ENCODE measurements at regions not wholly inside any gene's neighbourhood (a gene's known extent, or its start where the extent isn't known, plus 50 kb on each side); places are given as distances from the start of the nearest gene placed in this dataset.

DNA sequence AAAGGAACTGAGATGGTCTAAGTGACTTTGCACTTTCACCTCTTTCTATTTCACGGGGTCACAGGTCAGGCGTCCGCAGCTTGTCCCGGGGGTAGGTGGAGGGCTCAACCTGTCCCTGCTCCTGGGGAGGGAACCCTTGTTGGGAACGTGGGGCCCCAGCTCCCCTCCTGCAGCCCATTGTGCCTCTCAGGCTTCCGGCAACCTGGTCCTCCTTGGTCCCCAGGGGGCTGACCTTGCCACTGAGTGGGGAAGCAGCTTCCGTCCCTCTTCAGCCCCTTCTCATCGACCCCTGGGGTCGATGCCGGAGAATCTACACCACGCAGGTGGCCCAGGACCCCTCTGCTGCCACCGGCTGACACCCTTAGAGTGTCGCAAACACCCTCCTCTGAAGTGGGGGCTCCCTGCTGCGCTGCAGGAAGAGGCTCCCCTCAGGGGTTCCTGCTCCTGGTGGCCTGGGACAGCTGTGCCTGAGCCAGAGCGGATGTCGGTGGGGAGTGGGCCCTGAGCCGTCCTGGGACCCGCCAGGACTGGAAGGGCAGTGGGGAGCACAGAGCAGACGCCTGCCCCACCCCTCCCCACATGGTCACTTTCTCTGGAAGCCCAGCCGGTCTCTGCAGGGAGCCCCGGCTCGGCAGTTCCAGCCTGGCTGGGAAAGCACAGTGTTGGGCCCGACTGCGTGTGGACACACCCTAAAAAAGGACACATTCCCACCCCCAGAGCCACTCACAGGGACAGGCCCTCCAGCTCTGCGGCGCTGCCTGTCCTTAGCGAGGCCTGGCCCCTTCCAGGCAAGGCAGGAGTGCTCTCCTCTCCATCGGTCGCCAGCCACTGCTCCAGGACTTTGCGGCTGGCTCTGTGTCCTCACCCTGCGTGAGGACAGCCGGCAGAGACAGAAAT, 357.5 kb upstream of the SHH start:
- intact Hi-C loops (cut with micrococcal nuclease), result no loop called here
- Mint-ChIP-seq H3K36me3 (ENCODE audit: low read depth) (no peaks in the 10 kb centered on the region), H3K4me3 (no peak overlapping the region), H3K4me1 (ENCODE audit: low read depth) (no peaks in the 10 kb centered on the region), H3K27me3 (no peaks in the 10 kb centered on the region), H3K27ac (no peak overlapping the region), H3K9me3 (no peaks in the 10 kb centered on the region)
- ChIA-PET POLR2A (no interaction called here), CTCF (no interaction called here)
- DNase-seq (no peak), ATAC-seq (no peak)
- TF ChIP-seq, protein P1, sequence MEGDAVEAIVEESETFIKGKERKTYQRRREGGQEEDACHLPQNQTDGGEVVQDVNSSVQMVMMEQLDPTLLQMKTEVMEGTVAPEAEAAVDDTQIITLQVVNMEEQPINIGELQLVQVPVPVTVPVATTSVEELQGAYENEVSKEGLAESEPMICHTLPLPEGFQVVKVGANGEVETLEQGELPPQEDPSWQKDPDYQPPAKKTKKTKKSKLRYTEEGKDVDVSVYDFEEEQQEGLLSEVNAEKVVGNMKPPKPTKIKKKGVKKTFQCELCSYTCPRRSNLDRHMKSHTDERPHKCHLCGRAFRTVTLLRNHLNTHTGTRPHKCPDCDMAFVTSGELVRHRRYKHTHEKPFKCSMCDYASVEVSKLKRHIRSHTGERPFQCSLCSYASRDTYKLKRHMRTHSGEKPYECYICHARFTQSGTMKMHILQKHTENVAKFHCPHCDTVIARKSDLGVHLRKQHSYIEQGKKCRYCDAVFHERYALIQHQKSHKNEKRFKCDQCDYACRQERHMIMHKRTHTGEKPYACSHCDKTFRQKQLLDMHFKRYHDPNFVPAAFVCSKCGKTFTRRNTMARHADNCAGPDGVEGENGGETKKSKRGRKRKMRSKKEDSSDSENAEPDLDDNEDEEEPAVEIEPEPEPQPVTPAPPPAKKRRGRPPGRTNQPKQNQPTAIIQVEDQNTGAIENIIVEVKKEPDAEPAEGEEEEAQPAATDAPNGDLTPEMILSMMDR (IDR thresholded peaks at IDR 0.05), result no peak

GRCh38 chr7:156168434-156168833, 356.2 kb upstream of the SHH start:
- H3K27me3 Mint-ChIP-seq, result no peaks in the 10 kb centered on the region
- DNase-seq (no peak), ATAC-seq (no peak)
- no peak overlapping the region for H3K27ac Mint-ChIP-seq
- ChIA-PET POLR2A (no interaction called here), CTCF (no interaction called here)
- intact Hi-C loops (cut with micrococcal nuclease), result no loop called here
- H3K9me3 Mint-ChIP-seq, result no peaks in the 10 kb centered on the region
- H3K4me1 Mint-ChIP-seq (ENCODE audit: low read depth), result no peaks in the 10 kb centered on the region
- TF ChIP-seq, protein P1 (IDR thresholded peaks at IDR 0.05), result no peak
- no peaks in the 10 kb centered on the region for H3K36me3 Mint-ChIP-seq (ENCODE audit: low read depth)
- no peak overlapping the region for H3K4me3 Mint-ChIP-seq

GRCh38 chr7:156167987-156168386, 355.7 kb upstream of the SHH start:
- no peaks in the 10 kb centered on the region for H3K9me3 Mint-ChIP-seq
- no peak overlapping the region for H3K4me3 Mint-ChIP-seq
- CTCF ChIA-PET, result no interaction called here

DNA sequence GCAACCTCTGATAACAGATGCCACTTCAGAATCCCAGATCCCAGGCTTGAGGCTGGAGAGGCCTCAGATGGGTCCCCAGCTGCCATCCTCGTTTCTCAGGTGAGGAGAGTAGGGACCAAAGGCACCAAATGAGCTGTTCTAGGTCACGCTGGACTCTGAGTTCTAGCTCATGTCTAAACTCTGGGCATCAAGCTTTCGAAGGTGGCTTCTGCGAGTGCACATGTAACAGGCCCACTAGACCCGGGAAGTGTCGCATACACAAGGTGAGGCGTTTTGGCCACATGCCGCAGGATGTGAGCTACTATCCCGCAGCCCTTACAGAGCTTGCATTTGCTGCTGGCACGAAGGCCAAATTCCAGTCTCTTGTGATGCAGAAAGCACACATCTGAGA, 355.1 kb upstream of the SHH start:
- CTCF ChIA-PET, result no interaction called here
- no peaks in the 10 kb centered on the region for H3K27me3 Mint-ChIP-seq
- no peak overlapping the region for H3K27ac Mint-ChIP-seq
- TF ChIP-seq, protein P1 (IDR thresholded peaks at IDR 0.05), result no peak
- intact Hi-C loops (cut with micrococcal nuclease), result no loop called here
- no peaks in the 10 kb centered on the region for H3K4me1 Mint-ChIP-seq (ENCODE audit: low read depth)
- no peaks in the 10 kb centered on the region for H3K36me3 Mint-ChIP-seq (ENCODE audit: low read depth)
- POLR2A ChIA-PET, result no interaction called here
- H3K4me3 Mint-ChIP-seq, result no peak overlapping the region
- no peak for ATAC-seq
- no peak for DNase-seq
- no peaks in the 10 kb centered on the region for H3K9me3 Mint-ChIP-seq

More at GRCh38 chr7:156167987-156168386, 355.7 kb upstream of the SHH start:
- H3K36me3 Mint-ChIP-seq (ENCODE audit: low read depth), result no peaks in the 10 kb centered on the region
- DNase-seq (no peak), ATAC-seq (no peak)
- H3K27ac Mint-ChIP-seq, result no peak overlapping the region
- H3K27me3 Mint-ChIP-seq, result no peaks in the 10 kb centered on the region
- intact Hi-C loops (cut with micrococcal nuclease), result no loop called here
- POLR2A ChIA-PET, result no interaction called here
- TF ChIP-seq, protein P1 (IDR thresholded peaks at IDR 0.05), result no peak
- H3K4me1 Mint-ChIP-seq (ENCODE audit: low read depth), result no peaks in the 10 kb centered on the region

DNA sequence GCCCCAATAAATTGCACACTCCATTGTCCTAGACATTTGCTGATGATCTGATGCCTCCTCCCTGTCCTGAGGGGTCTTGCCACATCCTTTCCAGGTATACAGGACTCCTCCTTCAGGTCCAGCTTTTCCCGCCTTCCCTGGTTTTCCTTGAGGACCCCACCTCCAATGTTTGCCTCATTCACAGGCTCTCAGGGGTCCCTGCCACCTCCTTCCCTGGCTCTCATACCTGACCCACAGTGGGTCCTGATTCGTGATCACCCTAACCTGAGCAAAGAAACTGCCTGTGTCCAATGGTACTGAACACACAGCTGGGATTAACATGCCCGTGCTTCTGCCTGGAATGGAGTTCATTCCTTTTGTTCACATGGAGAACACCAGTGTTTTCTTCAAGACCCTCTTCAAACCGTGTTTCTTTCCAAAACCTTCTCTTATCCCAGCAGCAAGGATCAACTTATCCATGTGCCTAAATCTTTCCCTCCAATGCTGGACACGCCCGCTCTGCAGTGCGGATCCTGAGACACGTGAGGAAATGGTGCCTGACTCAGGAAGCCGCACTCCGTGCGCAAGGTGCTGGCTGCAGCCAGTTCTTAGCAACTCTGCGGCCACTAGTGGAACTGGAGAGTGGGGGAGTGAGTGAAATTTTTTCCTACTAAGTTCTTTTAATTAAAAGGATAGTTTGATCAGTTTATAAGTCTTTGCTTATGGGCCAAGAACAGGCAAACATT, 354.6 kb upstream of the SHH start:
- Mint-ChIP-seq H3K4me1 (ENCODE audit: low read depth) (no peaks in the 10 kb centered on the region), H3K27ac (no peak overlapping the region), H3K4me3 (no peak overlapping the region), H3K9me3 (no peaks in the 10 kb centered on the region), H3K27me3 (no peaks in the 10 kb centered on the region), H3K36me3 (ENCODE audit: low read depth) (no peaks in the 10 kb centered on the region)
- DNase-seq, result no peak
- intact Hi-C loops (cut with micrococcal nuclease), result no loop called here
- ChIA-PET CTCF (no interaction called here), POLR2A (no interaction called here)
- TF ChIP-seq, protein P1 (IDR thresholded peaks at IDR 0.05), result no peak
- no peak for ATAC-seq
